Stimulated activated CD8-positive, alpha-beta memory T cell treated with anti-CD3 and anti-CD28 coated beads, Interleukin-4, amount 100 ng/mL, for 1 hour (primary cell): ENCODE measurements at regions not wholly inside any gene's neighbourhood (a gene's known extent, or its start where the extent isn't known, plus 50 kb on each side); places are given as distances from the start of the nearest gene placed in this dataset.

Experiments
- DNase-seq, 2 donors: peaks; one replicate each; pipeline ENCODE4 v3.0.0-alpha.2; 2020; ENCODE audit warnings: low read depth in 2 of 2, low spot score in 1 of 2

- DNase-seq = no peak
Measured at GRCh38 chr2:57899898-57900297, 146.7 kb upstream of the VRK2 start.

GRCh38 chr2:57902578-57902977, 144.0 kb upstream of the VRK2 start:
- DNase-seq = no peak

- no peak for DNase-seq
Measured at GRCh38 chr2:57906152-57906732, 140.4 kb upstream of the VRK2 start.

- no peak for DNase-seq
Measured at GRCh38 chr2:57907411-57907810, 139.2 kb upstream of the VRK2 start.

- DNase-seq = no peak
Measured at GRCh38 chr2:57908736-57909161, 137.9 kb upstream of the VRK2 start.

- DNase-seq = no peak
Measured at GRCh38 chr2:57918126-57918525, 128.5 kb upstream of the VRK2 start.

GRCh38 chr2:57920342-57920939, 126.2 kb upstream of the VRK2 start:
- no peak for DNase-seq

- DNase-seq = no peak
Measured at GRCh38 chr2:57934659-57935058, 111.9 kb upstream of the VRK2 start.

- DNase-seq = no peak
Measured at GRCh38 chr2:57936216-57936615, 110.4 kb upstream of the VRK2 start.

GRCh38 chr2:57937456-57937855, 109.2 kb upstream of the VRK2 start:
- no peak for DNase-seq

GRCh38 chr2:57941816-57942215, 104.8 kb upstream of the VRK2 start:
- no peak for DNase-seq

GRCh38 chr2:57943315-57943714, 103.3 kb upstream of the VRK2 start:
- DNase-seq = no peak

- no peak for DNase-seq
Measured at GRCh38 chr2:57947398-57947797, 99.2 kb upstream of the VRK2 start.

GRCh38 chr2:57954020-57954419, 92.6 kb upstream of the VRK2 start:
- DNase-seq = no peak

- no peak for DNase-seq
Measured at GRCh38 chr2:57957238-57957637, 89.4 kb upstream of the VRK2 start.

GRCh38 chr2:57959390-57959789, 87.2 kb upstream of the VRK2 start:
- DNase-seq = no peak

GRCh38 chr2:57962861-57963260, 83.7 kb upstream of the VRK2 start:
- no peak for DNase-seq

- DNase-seq = no peak
Measured at GRCh38 chr2:57965219-57965618, 81.4 kb upstream of the VRK2 start.

GRCh38 chr2:57965961-57966360, 80.6 kb upstream of the VRK2 start:
- DNase-seq = no peak

- no peak for DNase-seq
Measured at GRCh38 chr2:57973621-57974186, 72.9 kb upstream of the VRK2 start.

- no peak for DNase-seq
Measured at GRCh38 chr2:57979158-57979557, 67.4 kb upstream of the VRK2 start.

- DNase-seq = no peak
Measured at GRCh38 chr2:57981083-57981768, 65.4 kb upstream of the VRK2 start.
